22Rv1 (cell line): ENCODE measurements at regions not wholly inside any gene's neighbourhood (a gene's known extent, or its start where the extent isn't known, plus 50 kb on each side); places are given as distances from the start of the nearest gene placed in this dataset.

Experiments
- H3K27ac ChIP-seq: fragments of 450-650 bp; 2 replicates; pipeline ENCODE4 v1.5.1; 2017
- CTCF ChIP-seq: fragments of 450-650 bp; IDR thresholded peaks from 2 replicates; pipeline ENCODE4 v1.5.1; 2017; ENCODE audit warnings: mild to moderate bottlenecking
- ZFX ChIP-seq: fragments of 450-650 bp; IDR thresholded peaks from 2 replicates; pipeline ENCODE4 v1.6.1; 2017; ENCODE audit warnings: antibody characterized with exemption, borderline replicate concordance

GRCh38 chr11:111123463-111124398 is 121.8 kb upstream of the POU2AF2 start:
- TF ChIP-seq ZFX, result no peak
- no peak for TF ChIP-seq CTCF
- H3K27ac ChIP-seq, result no peak overlapping the region

GRCh38 chr11:111120696-111121302 is 124.7 kb upstream of the POU2AF2 start:
- no peak for TF ChIP-seq ZFX
- TF ChIP-seq CTCF, result no peak
- no peak overlapping the region for H3K27ac ChIP-seq

DNA sequence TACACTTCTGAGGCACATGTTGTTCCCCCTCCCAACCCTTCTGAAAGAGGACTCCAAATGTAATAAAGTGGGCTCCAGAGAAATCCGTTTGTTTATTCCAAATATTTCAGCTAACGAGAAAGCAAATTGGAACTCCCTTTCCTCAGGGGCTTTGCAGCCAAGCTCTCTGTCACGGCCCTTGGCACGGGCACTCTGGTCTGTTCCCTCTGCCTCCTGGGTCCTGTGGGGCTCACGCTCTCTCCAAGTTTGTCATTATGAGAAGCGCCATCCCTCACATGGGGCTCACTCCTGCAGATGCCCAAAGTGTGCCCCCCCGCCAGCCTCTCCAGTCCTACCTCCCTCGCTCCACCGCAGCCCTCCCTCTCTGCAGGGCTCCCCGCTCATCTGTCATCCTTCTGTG is 125.4 kb upstream of the POU2AF2 start:
- no peak overlapping the region for H3K27ac ChIP-seq
- TF ChIP-seq CTCF (no peak), ZFX (no peak)

- no peak for TF ChIP-seq ZFX
- no peak for TF ChIP-seq CTCF
- H3K27ac ChIP-seq, result no peak overlapping the region
Observed at GRCh38 chr11:111119751-111120150, 125.8 kb upstream of the POU2AF2 start.

DNA sequence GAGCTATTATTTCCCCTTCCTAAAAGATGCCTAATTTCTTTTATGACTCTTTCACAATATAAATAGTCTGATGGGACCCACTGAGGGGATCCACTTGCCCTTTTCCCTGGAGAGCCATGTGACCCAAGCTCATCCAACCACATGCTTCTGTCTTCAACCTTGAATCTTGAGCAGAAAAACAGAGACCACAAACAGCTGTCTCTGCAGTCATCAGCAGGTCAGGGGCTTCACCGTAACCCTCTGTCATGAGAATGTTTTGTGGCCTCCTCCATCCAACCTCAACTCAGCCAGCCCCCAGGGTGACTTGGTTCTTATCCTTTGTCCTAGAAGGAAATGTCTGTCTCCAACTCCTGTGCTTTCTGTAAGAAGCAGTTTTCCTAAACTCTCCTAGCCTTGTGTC is 129.6 kb upstream of the POU2AF2 start:
- TF ChIP-seq ZFX (no peak), CTCF (no peak)
- H3K27ac ChIP-seq, result no peak overlapping the region

GRCh38 chr11:111114091-111114490 is 131.4 kb upstream of the POU2AF2 start:
- TF ChIP-seq ZFX (no peak), CTCF (no peak)
- H3K27ac ChIP-seq, result no peak overlapping the region

DNA sequence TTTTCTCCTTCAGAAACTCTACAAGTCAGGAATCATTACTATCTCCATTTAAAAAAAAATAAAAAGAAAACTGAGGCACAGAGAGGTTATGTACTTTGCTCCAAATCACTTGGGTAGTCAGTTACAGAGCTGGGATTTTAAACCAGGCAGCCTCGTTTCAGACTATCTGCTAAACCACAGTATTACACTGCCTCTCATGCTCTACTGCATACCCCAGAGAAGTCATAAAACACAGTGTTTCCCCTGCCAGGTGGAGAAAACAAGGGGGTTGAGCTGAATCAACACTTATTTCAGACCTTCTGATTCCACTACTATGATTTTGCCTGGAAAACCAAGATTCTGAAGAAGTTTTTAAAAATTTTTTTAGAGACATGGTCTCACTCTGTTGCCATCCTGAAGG is 132.9 kb upstream of the POU2AF2 start:
- TF ChIP-seq ZFX (no peak), CTCF (no peak)
- H3K27ac ChIP-seq, result no peak overlapping the region
